ENCODE measurements at regions not wholly inside any gene's neighbourhood (a gene's known extent, or its start where the extent isn't known, plus 50 kb on each side); places are given as distances from the start of the nearest gene placed in this dataset.

- DNase-seq, result no peak
Measured at GRCh38 chr3:146896711-146897110, 291.6 kb upstream of the PLSCR5 start.

GRCh38 chr3:146895026-146895749, 290.0 kb upstream of the PLSCR5 start:
- DNase-seq, result no peak

GRCh38 chr3:146894406-146894805, 289.3 kb upstream of the PLSCR5 start:
- no peak for DNase-seq

DNA sequence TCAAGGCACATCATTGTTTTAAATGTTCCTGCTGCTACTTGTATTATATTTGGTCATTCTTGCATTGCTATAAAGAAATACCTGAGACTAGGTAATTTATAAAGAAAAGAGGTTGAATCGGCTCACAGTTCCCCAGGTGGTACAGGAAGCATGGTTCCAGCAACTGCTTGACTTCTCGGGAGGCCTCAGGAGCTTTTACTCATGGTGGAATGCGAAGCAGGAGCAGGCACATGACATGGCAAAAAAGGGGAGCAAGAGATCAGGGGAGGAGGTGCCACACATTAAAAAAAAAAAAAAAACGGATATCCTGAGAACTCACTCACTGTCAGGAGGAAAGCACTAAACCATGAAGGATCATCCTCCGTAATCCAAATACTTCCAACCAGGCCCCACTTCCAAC, 286.9 kb upstream of the PLSCR5 start:
- DNase-seq, result no peak

DNA sequence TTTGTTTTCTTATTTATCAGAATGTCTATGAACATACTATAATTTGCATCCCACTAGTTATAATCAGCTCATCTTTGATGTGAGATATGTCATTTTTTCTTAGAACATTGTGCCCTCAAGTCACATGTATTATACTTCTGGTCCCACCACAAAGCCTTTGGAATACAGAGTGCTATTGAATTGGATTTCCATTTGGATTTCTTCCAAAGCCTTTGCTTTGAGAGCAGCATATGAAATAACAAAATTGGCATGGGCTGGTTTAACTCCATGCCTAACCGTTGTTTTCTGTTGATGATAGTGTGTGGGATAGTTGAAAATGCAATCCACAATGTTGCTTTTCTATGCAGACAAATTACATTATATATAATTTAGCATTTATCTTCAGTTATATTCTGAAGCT, 284.5 kb upstream of the PLSCR5 start:
- no peak for DNase-seq

DNA sequence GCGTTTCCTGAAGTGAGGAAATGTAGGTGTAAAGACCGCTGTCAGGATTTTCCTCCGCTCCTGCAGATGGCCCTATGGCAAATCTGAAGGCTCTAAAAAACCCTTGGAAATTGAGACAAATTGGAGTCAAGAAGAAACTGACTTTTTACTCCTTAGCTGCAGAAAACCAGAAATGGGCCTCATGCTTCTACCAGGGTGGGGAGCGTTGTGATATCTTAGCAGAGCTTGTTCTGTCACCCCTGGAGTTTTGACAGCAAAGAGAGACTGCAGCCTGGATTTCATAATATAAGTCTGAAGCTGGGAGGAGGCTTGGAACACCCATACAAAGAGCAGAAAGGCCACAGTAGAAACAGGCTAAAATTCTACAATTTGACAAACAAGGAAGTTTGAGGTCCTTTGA, 283.0 kb upstream of the PLSCR5 start:
- DNase-seq, result no peak

- DNase-seq, result no peak
Measured at GRCh38 chr3:146884721-146885120, 279.6 kb upstream of the PLSCR5 start.

- DNase-seq, result no peak
Measured at GRCh38 chr3:146884296-146884695, 279.1 kb upstream of the PLSCR5 start.

GRCh38 chr3:146883288-146883687, 278.1 kb upstream of the PLSCR5 start:
- DNase-seq, result peak in 1 of 2 experiments; percentile 78

- no peak for DNase-seq
Measured at GRCh38 chr3:146881966-146882760, 277.0 kb upstream of the PLSCR5 start.

DNA sequence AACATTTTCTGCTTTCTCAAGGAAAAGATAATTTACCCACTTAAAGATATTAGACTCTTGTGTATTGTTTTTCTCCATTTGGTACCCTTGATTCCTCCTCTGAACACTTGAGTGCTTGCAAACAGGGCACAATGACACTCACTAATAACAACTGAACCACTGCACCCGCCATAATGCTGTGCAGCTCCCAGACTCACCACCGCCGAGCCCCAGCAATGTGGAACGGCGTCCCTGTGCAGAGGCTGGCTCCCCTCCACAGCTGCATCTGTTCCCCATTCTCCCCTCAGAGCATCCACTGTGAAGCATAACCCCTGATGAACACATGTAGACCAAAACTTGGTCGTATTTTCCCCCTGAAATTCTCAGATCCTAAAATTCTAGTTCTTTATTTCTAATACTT, 276.2 kb upstream of the PLSCR5 start:
- DNase-seq, result no peak

GRCh38 chr3:146873748-146874147, 268.6 kb upstream of the PLSCR5 start:
- DNase-seq, result no peak

GRCh38 chr3:146865175-146865755, 260.1 kb upstream of the PLSCR5 start:
- peak in 1 of 2 experiments; percentile 40 for DNase-seq

GRCh38 chr3:146861262-146861661, 256.1 kb upstream of the PLSCR5 start:
- DNase-seq, result no peak

DNA sequence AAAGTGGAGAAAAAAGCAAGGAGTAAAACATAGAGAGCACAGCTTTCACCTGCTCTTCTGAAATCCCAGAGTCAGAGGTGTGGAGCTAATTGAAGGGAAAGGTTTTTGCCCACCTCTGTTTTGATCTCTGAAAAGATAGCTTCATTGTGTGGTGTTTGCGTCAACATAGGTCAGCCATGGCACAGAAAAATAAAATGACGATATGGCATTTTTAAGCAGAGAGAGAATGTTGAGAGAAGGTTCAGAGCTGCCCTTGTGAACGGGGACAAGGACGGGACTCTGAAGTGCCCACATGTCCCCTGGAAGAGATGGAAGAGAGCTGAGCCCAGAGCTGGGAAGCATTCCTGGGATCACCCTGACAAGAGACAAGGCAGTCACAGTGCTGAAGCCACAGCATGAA, 249.4 kb upstream of the PLSCR5 start:
- DNase-seq, result no peak

DNA sequence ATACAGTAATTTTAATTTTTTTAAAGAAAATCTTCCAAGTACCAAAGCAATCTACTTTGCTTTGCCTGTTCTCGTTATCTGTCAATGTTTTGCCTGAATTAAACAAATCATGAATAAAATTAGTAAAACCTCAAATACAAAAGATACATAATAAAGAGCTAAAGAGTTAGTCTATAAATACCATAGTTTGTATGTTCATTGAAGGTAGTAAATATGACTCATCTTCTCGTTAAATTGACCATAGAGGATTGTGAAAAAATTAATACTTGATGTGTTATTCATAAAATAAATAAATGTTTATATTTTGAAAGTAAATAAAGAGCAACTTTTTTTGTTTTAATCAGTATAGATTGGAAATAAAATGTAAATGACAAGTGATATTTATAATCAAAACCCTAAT, 246.5 kb upstream of the PLSCR5 start:
- no peak for DNase-seq

DNA sequence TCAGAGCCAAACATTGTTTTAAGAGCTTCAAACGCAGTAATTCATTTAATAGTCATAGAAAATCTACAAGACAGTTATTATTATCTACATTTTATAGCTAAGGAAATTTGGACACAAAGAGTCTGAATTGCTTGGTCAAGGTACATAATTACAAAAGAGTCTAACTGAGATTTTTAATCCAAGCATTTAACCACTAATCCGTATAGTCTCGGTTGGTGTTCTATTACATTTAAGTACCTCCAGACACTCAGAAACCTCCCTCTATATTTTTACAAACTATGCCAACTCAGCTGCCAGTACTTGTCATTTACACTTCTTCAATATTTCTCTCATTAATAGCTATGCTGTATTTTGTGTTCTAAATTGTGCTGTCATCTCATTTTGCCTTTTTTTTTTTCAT, 240.2 kb upstream of the PLSCR5 start:
- no peak for DNase-seq

- no peak for DNase-seq
Measured at GRCh38 chr3:146843476-146843875, 238.3 kb upstream of the PLSCR5 start.

- DNase-seq, result no peak
Measured at GRCh38 chr3:146839727-146840375, 234.7 kb upstream of the PLSCR5 start.

- no peak for DNase-seq
Measured at GRCh38 chr3:146838221-146838620, 233.1 kb upstream of the PLSCR5 start.

DNA sequence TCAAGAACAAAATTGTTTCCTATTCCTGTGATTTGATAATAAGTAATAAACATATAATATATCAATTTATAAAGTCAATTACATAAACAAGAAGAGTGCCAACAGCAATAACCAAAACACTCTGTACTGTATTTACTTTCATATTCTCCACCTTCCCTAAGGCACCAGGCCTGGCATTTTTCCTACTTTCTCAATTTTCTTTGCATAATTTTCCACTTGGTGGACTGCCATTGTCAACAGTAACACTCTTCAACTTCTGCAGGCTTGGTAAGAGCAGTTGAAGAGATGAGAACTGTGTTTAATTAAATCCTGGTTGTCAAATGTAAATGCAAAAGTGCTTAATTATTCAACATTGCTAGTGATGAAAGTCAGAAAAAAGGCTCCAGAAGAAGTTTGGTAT, 229.8 kb upstream of the PLSCR5 start:
- no peak for DNase-seq

- no peak for DNase-seq
Measured at GRCh38 chr3:146832857-146833458, 227.8 kb upstream of the PLSCR5 start.

DNA sequence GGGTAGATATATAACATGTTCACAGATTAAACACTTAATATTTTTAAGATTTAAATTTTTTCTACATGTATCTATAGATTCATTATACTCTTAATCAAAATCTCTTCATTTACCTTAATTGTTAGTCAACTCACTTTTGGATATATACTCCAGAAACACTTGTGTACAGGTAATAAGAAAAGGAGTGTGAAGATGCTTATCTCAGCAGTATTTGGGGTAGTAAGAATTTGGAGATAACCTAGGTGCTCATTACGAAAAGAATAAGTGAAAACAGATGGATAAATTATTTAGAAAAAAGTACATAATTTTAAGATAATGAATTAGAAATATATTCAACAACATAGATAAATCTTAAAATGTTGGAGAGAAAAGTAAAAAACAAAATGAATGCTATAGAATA, 226.5 kb upstream of the PLSCR5 start:
- DNase-seq, result no peak

Data from cerebellar nuclear complex (tissue), 1 donor.